SW480 (cell line): ENCODE measurements at regions not wholly inside any gene's neighbourhood (a gene's known extent, or its start where the extent isn't known, plus 50 kb on each side); places are given as distances from the start of the nearest gene placed in this dataset.
A peak's percentile ranks its signal among the peaks of the same experiment; 100 is the strongest.

Experiments used
- DNase-seq: peaks from one replicate; pipeline ENCODE4 v3.0.0-alpha.2; 2016; ENCODE audit warnings: low spot score

- DNase-seq = no peak
These were observed 91.0 kb upstream of the FAM20C start for GRCh38 chr7:101146-102046.

- no peak for DNase-seq
These were observed 90.2 kb upstream of the FAM20C start for GRCh38 chr7:102047-102711.

GRCh38 chr7:102721-103120 lies 89.7 kb upstream of the FAM20C start:
- DNase-seq = peak; percentile 42

GRCh38 chr7:103981-104380 lies 88.4 kb upstream of the FAM20C start:
- DNase-seq = peak; percentile 35

- no peak for DNase-seq
These were observed 87.4 kb upstream of the FAM20C start for GRCh38 chr7:105002-105401.

GRCh38 chr7:106356-106755 lies 86.0 kb upstream of the FAM20C start:
- no peak for DNase-seq

- DNase-seq = no peak
These were observed 85.1 kb upstream of the FAM20C start for GRCh38 chr7:107233-107632.

GRCh38 chr7:107907-108306 lies 84.5 kb upstream of the FAM20C start:
- no peak for DNase-seq

- DNase-seq = no peak
These were observed 83.3 kb upstream of the FAM20C start for GRCh38 chr7:109094-109493.

- DNase-seq = no peak
These were observed 82.3 kb upstream of the FAM20C start for GRCh38 chr7:109898-110556.

- no peak for DNase-seq
These were observed 81.7 kb upstream of the FAM20C start for GRCh38 chr7:110557-111232.

- DNase-seq = no peak
These were observed 80.8 kb upstream of the FAM20C start for GRCh38 chr7:111591-111990.

- DNase-seq = no peak
These were observed 79.5 kb upstream of the FAM20C start for GRCh38 chr7:112881-113280.

- DNase-seq = no peak
These were observed 77.0 kb upstream of the FAM20C start for GRCh38 chr7:115274-115911.

- DNase-seq = no peak
These were observed 76.0 kb upstream of the FAM20C start for GRCh38 chr7:116188-116981.

GRCh38 chr7:117836-118614 lies 74.3 kb upstream of the FAM20C start:
- no peak for DNase-seq

- no peak for DNase-seq
These were observed 73.6 kb upstream of the FAM20C start for GRCh38 chr7:118615-119391.

- DNase-seq = no peak
These were observed 72.8 kb upstream of the FAM20C start for GRCh38 chr7:119392-120163.
